Neural progenitor cell (in vitro differentiated cells): ENCODE measurements at regions not wholly inside any gene's neighbourhood (a gene's known extent, or its start where the extent isn't known, plus 50 kb on each side); places are given as distances from the start of the nearest gene placed in this dataset.

Source experiments
- EZH2phosphoT487 ChIP-seq: fragments of 200-600 bp; sonication (generic); IDR thresholded peaks from 2 replicates; pipeline ENCODE4 v1.6.1; 2017; ENCODE audit warnings: antibody characterized with exemption
- TF ChIP-seq, protein P1 (sequence below): fragments of 200-600 bp; sonication (generic); IDR thresholded peaks from 2 replicates; pipeline ENCODE4 v1.5.1; 2017; ENCODE audit warnings: antibody characterized with exemption, mild to moderate bottlenecking

DNA sequence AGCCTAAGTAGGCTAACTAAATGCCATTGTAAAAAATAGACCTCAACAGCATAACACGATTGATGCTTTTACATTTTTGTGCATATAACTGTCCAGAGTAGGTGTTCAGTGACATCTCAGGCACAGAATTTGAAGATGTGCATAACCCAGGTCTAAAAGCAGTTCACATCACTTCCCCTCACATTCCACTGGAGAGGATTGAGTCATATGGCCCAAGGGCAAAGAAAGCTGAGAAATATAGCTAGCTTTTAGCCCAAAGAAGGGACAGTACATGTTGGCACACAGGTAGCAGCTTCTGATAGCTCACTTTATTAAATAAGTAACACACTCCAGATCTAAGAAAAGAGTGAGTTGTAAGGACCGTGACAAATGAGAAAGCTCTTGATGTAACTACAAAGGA is 2259.5 kb upstream of the WWC1 start:
- no peak for TF ChIP-seq EZH2phosphoT487
- TF ChIP-seq, protein P1, sequence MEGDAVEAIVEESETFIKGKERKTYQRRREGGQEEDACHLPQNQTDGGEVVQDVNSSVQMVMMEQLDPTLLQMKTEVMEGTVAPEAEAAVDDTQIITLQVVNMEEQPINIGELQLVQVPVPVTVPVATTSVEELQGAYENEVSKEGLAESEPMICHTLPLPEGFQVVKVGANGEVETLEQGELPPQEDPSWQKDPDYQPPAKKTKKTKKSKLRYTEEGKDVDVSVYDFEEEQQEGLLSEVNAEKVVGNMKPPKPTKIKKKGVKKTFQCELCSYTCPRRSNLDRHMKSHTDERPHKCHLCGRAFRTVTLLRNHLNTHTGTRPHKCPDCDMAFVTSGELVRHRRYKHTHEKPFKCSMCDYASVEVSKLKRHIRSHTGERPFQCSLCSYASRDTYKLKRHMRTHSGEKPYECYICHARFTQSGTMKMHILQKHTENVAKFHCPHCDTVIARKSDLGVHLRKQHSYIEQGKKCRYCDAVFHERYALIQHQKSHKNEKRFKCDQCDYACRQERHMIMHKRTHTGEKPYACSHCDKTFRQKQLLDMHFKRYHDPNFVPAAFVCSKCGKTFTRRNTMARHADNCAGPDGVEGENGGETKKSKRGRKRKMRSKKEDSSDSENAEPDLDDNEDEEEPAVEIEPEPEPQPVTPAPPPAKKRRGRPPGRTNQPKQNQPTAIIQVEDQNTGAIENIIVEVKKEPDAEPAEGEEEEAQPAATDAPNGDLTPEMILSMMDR: no peak
